ENCODE measurements at regions not wholly inside any gene's neighbourhood (a gene's known extent, or its start where the extent isn't known, plus 50 kb on each side); places are given as distances from the start of the nearest gene placed in this dataset.

GRCh38 chr5:2196989-2197619 lies 314.4 kb upstream of the IRX4 start:
- no peak for TF ChIP-seq CTCF (IDR thresholded peaks at IDR 0.05; ENCODE audit: low read depth, low read length, poor library complexity, severe bottlenecking)
- no peak for TF ChIP-seq EZH2phosphoT487 (IDR thresholded peaks at IDR 0.05; ENCODE audit: borderline replicate concordance, low read length)

Data from DOHH2 (cell line).